Kidney tubule cell (primary cell): ENCODE measurements at regions not wholly inside any gene's neighbourhood (a gene's known extent, or its start where the extent isn't known, plus 50 kb on each side); places are given as distances from the start of the nearest gene placed in this dataset.

Source experiments
- DNase-seq: peaks from one replicate; pipeline ENCODE4 v3.0.0-alpha.2; 2018; ENCODE audit warnings: low spot score

DNA sequence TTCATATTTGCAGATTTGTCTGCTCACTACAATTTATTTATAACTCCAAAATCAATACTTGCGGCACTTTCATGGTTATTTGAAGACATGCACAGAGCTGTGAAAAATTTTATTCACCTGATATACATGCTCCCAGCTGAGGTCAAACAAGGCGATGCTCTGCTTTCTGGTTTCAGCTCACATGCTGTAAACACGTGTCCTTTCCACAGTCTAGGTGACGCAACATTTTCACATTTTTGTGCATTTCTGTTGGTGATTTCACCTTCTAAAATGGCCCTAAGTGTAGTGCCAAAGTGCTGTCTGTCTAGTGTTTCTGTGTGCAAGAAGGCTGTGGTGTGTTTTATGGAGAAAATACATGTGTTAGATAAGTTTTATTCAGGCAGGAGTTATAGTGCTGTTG is 650.5 kb downstream of the RNF144B start:
- no peak for DNase-seq

DNA sequence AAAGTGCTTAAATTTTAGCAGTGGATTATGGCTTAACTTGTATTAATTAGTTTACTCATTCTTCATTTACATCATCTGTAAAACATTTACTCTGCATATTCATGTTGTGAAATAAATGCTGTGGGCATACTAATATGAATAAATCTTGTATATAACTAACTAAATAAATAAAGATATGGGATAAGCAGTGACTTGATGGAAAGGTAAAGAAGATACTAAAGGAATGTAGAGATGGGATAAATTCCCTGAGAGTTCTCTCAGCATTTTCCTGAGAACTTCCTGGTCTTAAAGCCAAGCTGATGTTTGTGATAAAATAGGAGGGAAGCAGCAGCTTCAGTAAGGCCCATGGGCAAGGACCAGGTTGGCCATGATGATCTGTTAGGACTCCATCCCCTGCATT is 652.1 kb downstream of the RNF144B start:
- no peak for DNase-seq

DNA sequence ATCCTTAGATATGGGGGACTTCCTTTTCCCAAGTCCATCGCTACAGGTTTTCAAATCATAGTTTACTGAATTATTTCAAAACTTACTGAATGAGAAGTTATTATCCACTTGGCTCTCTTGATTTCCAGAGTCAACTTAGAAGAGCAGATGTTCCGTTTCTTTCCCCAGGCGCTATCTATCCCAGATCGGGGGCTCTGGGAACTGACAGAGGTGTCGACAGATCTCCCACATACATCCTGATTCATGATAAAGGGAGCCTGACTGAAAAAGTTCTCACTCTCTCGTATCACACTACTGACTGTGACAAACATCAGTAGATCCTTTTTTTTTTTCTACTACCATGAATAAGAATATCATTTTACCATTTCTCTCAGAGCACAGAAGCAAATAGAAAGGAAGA is 654.8 kb downstream of the RNF144B start:
- no peak for DNase-seq

DNA sequence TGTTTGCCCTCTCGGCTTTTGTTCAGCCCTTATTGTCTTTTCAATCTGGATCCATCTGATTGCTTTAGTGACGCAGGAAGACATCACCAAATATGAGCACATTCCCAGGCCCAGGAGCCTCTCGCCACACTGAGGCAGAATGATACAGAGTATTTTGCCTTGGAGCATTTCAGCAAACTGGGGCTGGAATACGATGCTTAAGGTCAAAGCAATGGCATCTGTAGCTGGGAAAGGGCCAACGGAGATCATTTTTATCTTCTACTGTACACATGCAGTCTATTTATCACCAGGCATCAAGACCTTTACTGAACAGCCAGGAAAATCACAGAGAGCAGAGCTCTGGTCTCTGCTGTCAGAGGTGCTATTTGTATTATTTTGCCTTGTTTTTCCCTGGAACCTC is 655.3 kb downstream of the RNF144B start:
- DNase-seq = no peak

DNA sequence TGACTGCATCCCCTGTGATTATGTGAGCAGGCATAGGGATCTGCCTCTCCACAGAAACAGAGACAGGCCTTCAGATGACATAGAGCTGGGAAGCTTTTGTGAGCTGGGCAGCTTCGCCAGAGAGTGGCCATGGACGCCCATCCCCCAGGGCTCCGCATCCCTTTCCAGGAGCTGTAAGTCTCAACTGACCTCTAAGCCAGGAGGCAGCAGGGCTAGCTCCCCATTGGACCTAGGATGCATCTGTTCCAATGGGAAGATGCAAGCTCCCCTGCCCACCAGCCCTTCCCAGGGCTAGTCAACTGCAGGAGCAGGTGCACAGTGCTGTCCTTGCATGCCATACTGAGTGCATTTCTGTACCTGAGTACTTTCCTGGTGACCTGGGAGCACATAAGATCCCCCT is 663.6 kb downstream of the RNF144B start:
- no peak for DNase-seq

DNA sequence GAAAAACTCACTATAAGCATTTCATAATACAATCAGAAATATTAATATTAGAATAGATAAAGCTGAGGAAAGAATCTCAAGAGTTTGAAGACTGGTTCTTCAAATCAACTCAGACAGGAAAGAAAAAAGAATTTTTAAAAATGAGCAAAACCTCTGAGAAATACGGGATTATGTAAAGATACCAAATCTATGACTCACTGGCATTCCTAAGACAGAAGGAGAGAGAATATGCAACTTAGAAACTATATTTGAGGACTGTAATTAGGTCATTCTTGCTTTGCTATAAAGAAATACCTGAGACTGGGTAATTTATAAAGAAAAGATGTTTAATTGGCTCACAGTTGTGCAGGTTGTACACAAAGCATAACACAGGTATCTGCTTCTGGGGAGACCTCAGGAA is 665.1 kb downstream of the RNF144B start:
- DNase-seq = peak; percentile 62

DNA sequence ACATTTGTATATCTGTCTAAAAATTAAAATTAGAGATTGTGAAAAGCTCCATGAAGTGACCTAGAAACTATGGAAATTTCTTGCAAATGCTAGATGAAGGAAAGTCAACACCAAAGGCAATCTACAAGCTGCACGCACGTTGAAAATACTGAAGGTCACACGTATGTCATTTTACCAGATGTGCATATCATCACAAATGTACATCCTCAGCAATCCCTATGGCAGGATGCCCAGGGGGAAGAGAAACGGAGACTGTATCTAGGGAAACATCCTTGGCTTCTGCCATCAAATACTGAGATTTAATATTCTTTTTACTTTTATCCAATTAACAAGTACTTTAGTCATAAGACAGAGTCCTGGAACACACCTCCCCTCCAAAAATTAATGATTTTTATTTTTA is 672.0 kb downstream of the RNF144B start:
- no peak for DNase-seq

DNA sequence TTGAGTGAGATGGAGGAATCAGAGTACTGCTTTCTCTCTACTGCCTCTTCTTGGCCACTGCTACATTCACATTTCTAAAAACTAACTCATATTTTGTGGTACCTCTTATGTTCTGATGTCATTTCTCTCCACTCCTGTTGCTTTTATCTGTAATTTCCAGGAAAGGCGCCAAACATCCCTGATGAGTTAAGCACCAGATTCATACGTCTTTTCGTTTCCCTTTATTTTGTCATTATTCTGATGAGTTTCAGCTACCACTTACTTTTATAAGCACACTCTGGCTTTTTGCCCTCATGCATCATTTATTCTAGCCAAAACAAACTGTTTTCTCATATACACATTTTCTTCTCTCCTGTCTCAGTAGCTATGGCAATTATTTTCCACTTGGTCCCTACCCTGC is 680.0 kb downstream of the RNF144B start:
- DNase-seq = no peak

DNA sequence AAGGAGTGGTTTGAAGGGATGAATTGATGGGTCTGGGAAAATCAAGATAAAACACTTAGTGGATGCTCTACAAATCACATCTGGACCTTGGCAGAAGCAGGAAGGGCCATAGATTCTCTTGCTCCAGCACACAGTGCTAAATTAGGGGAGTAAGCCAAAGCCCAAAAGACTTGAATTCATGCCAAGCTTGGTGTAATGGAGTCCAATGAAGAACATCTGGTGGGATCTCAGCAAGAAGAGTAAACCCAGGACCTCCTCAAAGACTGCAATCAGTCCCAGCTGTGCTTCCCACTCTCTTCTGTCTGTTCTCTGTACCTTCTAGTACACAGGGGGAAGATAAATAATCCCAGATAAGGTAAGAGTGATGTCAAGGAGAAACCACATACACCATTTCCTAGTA is 683.4 kb downstream of the RNF144B start:
- no peak for DNase-seq

DNA sequence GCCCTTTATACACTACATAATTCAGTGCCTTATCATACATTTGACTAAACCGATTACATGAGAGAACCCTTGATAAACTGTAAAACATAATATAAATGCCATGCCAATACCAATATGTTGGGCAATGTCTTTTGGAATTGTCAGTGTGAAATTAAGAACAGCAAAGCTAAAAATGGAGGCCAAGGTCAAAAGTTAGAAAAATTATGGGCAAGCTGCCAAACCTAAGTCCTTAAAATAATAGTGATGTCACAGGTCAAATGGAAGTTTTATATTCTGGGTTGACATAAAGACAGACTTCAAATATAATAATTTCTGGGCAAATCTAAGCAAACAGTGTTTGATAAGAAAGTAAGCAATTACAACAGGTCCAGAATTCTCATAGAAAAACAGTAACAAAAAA is 696.7 kb downstream of the RNF144B start:
- DNase-seq = no peak

DNA sequence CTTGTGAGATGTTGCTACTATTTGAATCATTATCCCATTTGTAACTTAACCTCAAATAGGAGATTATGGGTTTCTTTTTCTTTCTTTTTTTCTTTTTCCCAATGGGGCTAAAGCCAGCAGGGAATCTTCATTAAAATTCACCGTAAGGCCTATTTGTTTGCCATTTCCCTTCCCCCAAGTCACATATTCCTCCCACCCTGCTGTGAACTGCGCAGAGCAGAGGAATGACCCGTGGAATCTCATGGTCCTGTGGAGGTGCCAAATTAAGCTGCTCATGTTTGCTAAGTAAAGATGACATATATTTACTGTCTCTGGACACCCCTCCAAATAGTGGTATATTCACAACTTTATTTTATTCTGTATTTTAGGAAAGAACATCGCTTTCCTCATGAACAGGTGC is 699.3 kb downstream of the RNF144B start:
- no peak for DNase-seq

DNA sequence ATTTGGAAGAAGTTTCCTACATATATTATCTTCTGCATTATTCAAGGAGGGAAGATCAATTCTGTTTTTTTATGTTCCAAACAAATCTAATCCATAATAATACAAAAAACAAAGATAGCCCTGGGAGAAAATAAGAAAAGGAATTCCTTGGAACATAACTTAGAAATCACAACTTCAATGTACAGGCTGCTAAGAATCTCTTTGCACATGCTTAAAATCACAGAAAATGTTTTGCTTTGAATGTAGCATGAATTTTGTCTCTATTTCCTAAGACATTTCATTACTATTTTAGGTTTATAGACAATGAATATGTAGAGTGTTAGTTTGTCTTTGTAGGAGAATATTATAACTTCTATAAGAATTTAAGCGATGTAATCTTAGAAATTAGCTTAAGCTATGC is 700.1 kb downstream of the RNF144B start:
- DNase-seq = no peak

DNA sequence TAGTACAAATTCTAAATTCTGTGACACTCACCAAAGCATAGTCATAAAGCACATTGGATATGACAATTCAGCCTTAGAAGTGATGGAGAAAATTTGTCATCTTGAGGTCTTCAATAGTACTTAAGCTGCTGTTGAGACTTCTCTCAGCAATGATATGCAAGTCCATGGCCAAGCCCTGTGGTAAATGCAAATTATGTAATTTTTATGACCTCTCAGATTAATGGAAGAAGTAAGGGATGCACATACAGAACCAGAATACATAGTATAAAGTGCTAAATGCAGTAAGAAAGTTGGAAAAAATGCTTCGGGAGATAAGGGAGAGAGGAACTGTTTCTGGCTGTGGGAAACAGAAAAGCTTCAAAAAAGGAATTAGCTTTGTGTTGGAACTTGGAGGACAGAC is 700.7 kb downstream of the RNF144B start:
- DNase-seq = no peak

DNA sequence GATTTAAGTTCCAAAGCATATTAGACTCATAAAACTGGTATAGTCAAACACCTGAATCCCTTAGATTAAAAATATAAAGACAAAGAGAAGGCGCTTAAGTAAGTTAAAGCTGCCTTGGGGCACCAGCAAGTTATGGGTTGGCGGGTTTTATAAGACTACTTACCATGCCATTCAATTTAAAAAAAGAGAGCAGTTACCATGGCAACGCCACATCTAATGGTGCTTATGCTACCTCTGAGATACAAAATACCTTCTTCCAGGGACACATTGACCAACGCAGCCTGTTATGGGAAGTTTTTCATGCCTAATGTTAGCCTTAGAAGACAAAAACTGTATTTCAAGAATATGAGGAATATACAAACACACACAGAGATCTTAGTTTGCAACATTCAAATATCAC is 713.6 kb downstream of the RNF144B start:
- DNase-seq = no peak

DNA sequence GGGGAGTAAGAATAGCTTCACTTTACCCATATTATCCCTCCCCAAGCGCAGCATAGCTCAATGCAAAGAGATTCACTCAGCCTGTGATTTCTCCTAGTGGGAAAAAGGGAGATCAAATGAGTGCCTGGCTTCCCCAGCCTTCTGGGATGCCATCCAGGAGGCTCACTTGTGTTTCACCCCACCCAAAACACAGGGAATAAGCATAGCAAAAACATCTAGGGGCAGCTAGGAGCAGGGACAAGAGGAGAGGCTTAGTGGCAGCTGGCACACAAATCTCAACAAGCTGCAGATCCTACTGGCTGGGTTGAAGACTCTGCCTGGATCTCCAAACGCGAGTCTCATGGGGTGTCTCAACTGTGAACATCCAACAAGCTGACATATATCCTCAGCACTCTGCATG is 715.8 kb downstream of the RNF144B start:
- no peak for DNase-seq

DNA sequence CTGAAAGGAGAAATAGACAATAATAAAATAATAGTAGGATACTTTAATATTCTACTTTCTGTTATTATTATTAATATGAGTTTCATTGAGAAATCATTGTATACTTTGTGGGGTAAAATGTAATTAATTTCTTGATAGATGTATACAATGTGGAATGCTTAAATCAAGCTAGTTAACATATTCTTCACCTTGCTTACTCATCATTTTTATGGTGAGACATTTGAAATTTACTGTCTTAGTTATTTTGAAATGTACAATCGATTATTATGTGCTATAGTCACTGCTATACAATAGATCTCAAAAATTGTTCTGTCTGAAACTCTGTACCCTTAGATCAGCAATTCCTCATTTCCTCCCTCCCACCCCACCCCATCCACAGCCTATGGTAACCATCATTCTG is 720.3 kb downstream of the RNF144B start:
- DNase-seq = no peak

DNA sequence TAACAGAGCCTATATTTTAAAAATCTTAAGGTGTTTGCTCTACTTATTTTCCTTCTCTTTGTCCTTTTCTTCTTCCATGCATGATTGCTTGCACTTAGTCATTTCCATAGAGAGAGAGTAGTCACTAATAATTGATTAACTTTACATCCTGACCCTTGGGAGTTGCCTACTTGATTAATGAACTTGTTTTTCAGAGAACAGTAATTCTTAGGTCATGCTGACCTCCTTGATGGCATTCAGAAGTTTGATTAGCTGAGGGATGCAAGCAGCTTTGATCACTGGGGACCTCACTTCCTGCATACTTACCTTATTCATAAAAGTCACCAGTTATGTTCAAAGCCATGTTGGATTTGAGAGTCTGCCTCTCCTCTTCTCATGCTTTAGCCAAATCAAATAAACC is 715.6 kb upstream of the ID4 start:
- peak; percentile 94 for DNase-seq

DNA sequence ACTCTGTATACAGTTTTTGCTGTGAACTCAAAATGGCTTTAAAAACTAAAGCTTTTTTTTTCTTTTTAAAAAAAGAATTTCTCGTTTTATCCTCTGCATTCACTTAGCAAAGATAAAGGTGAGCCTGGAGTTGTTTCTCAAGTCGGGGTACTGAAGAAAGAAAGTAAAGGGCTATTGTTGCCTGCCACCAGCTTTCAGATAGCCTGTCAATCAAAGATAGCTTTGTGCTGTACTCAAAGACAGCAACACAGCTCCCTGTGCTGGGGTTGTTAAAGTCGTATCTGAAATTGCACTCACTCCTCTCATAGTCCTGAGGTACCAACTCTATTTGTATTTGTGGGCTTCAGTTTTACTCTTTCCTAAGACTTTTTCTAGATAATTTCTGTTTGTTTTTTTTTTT is 710.1 kb upstream of the ID4 start:
- no peak for DNase-seq

DNA sequence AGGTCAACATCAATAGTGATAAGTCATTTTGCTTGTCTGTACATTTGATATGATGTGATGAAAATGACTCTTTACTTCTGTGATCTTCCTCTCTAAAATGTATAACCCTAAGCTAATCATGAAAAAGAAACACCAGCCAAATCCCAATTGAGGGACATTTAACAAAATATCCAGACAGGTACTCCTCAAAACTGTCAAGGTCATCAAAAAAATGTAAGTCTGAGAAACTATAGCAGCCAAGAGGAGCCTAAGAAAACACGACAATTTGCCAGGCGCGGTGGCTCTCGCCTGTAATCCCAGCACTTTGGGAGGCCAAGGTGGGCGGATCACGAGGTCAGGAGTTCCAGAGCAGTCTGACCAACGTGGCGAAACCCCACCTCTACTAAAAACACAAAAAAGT is 708.5 kb upstream of the ID4 start:
- DNase-seq = no peak

DNA sequence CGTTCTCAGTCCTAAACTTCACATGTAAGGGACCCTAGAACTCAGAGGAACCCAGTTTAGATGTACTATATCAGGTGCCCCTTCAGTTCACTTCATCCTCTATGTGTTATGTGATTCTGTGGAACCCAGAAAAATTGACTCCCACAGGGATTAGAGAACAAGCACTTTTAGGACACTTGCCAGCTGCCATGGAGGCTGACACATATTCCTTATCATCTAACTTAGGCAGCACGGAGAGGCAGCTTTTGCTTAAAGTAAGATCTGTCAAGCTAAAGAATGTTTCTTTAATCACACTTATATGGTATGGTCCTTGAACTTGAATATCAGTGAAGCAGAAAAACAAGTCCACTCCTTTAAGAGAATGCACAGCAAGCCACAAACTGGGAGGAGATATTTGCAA is 701.5 kb upstream of the ID4 start:
- no peak for DNase-seq

DNA sequence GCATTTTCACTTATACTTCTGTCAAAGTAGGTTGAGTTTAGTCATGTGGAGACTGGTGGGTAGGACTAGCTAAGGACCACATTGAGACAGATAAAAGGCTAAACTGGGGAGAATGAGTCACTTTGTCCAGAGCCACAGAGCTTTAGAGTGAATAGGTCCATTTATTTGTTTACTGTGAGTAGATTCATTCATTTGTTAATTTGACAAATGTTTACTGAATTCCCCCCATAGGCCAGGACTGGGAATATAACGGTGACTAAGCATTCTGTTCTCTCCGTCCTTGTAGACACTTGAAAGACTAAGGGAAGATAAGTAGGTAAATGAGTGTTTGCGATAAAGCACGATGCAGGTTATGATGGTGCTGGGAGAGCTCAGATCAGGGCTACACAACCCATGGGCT is 699.7 kb upstream of the ID4 start:
- no peak for DNase-seq

DNA sequence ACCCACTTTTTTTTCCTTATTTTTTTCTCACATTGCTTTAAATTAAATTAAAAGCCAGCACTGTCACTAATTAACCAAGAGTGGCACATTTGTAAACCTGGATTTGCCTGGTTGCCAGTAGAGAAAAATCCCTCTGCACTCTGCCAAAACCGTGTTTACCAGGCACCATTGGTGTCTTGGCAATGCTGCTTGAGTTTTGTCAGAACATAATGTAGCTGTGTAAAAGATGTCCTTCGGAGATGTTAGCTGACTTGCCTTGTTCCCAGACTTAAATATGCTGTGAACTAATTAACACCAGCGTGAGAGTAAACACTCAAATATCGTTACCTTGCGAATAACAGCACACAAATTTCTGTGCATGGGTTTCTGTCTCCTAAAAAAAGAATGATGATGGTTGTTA is 694.9 kb upstream of the ID4 start:
- DNase-seq = no peak

DNA sequence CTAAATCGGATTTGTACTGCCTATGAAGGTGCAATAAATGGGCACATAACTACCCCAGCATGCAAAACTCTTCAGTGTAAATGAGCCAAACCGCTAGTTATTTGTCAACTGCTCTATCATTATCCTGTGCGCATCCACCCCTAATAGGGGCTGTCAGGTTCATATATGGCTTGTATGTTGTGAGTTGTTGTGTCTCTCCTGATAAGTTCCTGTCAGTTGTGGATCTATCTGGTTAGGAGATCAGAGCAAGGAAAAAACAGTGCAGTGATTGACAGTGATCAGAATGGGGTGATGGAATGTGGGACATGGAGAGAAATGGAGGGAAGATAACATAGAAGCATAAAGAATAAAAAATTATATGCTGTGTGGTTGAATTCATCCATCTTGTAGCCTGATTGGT is 686.9 kb upstream of the ID4 start:
- no peak for DNase-seq

DNA sequence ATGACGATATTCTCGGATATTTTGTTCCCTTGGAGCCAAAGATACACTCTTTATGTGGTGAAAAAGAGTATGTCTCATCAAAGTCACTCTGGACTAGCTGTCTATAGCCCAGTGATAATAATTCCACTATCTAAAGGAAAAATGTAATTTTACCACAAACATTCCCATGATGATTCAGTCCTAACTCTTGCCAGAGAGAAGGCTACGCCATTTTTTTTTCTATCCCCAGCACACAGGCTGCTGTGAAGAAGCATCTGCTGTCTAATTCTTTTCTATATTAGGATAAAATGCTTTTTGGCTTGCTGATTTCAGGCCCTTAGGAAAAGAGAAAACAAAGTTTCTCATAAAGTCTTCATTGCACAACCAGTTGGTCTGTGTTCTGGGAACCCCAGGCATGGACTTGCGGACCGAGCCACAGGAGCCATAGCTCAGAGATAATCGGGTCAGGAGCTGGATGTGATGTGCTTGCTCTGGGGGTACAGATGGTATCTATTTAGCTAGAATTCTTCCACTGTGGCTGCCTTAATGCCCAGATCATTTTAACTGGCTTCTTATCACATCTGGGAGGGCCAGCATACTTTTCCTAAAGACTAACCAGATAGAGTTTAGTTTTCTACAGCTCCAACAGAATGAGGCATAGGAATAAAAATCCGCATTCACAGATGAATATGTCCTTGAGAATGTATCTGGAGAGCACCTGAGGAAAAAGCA is 683.7 kb upstream of the ID4 start:
- no peak for DNase-seq

DNA sequence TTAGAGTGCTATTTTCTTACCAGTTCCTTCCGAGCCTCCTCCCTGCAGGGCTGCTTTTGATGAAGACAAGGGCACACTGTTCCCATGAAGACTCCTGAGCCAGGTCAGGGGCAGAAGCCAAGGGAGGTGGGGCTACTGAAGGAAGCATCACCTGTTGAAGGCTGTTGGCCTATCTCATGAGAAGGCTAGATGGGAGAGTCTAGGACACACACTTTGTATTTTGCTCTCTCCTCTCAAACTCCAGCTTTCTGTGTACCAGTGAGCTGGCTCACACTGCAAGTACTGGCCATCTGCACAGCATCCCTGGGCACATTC is 683.2 kb upstream of the ID4 start:
- DNase-seq = no peak
